Heart left ventricle (tissue), 13 donors: ENCODE measurements at regions not wholly inside any gene's neighbourhood (a gene's known extent, or its start where the extent isn't known, plus 50 kb on each side); places are given as distances from the start of the nearest gene placed in this dataset.

Experiments used
- POLR2A ChIP-seq, 2 donors: fragments of 450-650 bp; IDR thresholded peaks; one replicate each; pipeline ENCODE4 v1.6.1; 2017; ENCODE audit warnings: antibody characterized with exemption in 2 of 2, mild to moderate bottlenecking in 2 of 2, moderate library complexity in 2 of 2
- TF ChIP-seq, protein P1 (sequence below), 12 donors: fragments of 200-600 bp; sonication (generic) in 4 of 12; IDR thresholded peaks; one replicate each; pipeline versions ENCODE4 v1.5.0 to v1.8.0; 2018 to 2022; ENCODE audit warnings: antibody characterized with exemption in 12 of 12, mild to moderate bottlenecking in 5 of 12
- donor health status: ischemic (EF 13 %, LVEDD 7.1; RV severe dilation, severe dysfunction).
- donor health status: DM: no; HTN: yes; CAD: no.
- donor health status: DM: no; HTN: no; CAD: no.
- donor health status: ischemic (EF 25% LVEDD 6.9; RV normal size, moderate dysfunction).
- donor health status: ischemic (EF 25% LVEDD 5.7; RV mildly dilated, moderate dysfunction).
- donor health status: ischemic (EF 35%, LVEDD 5.7; RV mildly dilated, moderate dysfunction).
- donor health status: nonischemic (EF 11% LVEDD 7.7; RV severe dilation, severe dysfunction).
- donor health status: DM: yes; HTN: yes; CAD: no.
- donor health status: PGD.
- donor health status: ischemic (EF 29% LVEDD 5.4; RV normal size, mild dysfunction).
- donor health status: nonischemic (EF 23%, LVEDD 6.1; RV moderate dilation, normal function).

- no peak for TF ChIP-seq POLR2A (IDR thresholded peaks at IDR 0.05)
- TF ChIP-seq, protein P1, sequence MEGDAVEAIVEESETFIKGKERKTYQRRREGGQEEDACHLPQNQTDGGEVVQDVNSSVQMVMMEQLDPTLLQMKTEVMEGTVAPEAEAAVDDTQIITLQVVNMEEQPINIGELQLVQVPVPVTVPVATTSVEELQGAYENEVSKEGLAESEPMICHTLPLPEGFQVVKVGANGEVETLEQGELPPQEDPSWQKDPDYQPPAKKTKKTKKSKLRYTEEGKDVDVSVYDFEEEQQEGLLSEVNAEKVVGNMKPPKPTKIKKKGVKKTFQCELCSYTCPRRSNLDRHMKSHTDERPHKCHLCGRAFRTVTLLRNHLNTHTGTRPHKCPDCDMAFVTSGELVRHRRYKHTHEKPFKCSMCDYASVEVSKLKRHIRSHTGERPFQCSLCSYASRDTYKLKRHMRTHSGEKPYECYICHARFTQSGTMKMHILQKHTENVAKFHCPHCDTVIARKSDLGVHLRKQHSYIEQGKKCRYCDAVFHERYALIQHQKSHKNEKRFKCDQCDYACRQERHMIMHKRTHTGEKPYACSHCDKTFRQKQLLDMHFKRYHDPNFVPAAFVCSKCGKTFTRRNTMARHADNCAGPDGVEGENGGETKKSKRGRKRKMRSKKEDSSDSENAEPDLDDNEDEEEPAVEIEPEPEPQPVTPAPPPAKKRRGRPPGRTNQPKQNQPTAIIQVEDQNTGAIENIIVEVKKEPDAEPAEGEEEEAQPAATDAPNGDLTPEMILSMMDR (IDR thresholded peaks at IDR 0.05): no peak
These were observed 349.5 kb downstream of the GRIN2B start for GRCh38 chr12:13631873-13632272.
